ENCODE measurements at regions not wholly inside any gene's neighbourhood (a gene's known extent, or its start where the extent isn't known, plus 50 kb on each side); places are given as distances from the start of the nearest gene placed in this dataset.
A peak's percentile ranks its signal among the peaks of the same experiment; 100 is the strongest.

DNA sequence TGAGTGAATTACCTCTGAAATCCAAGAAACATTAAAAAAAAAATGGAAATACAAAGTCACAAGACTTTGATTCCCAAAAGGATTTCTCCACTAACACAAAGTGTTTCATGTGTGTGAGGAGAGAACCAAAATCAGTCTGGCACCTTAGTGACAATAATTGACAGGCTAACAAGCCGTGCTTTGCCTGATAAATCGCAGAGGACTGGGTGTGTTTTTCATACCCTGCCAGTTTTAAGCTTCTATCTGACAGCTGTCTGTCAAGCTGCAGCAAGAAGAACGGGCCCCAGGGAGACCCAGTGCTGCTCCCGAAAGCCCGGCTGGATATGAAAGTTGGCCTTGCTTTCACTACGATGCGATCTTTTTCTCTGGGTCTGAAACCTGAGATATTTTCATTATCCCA lies 101.6 kb upstream of the KCNK2 start:
- Histone ChIP-seq H3K9me3 (ENCODE audit: low read depth) (no peaks in the 10 kb centered on the region), H3K27me3 (no peaks in the 10 kb centered on the region), H3K4me1 (peaks cover 17% of the 10 kb centered on the region), H3K9ac (no peak overlapping the region), H3K27ac (no peak overlapping the region), H3K79me2 (ENCODE audit: low read depth) (no peaks in the 10 kb centered on the region), H2AFZ (replicated peaks) (no peak overlapping the region), H3K4me3 (no peak overlapping the region), H4K20me1 (ENCODE audit: low read depth) (no peaks in the 10 kb centered on the region), H3K4me2 (no peak overlapping the region), H3K36me3 (no peaks in the 10 kb centered on the region), H3F3A (ENCODE audit: low read depth) (peaks cover 4% of the 10 kb centered on the region)
- no peak overlapping the region for H3K4me3 Mint-ChIP-seq
- no peaks in the 10 kb centered on the region for H3K27me3 Mint-ChIP-seq (ENCODE audit: insufficient read depth, low read depth)
- peaks cover 6% of the 10 kb centered on the region for H3K9me3 Mint-ChIP-seq
- no peak for DNase-seq (ENCODE audit: low spot score)
- no peaks in the 10 kb centered on the region for H3K36me3 Mint-ChIP-seq
- H3K4me1 Mint-ChIP-seq: peaks cover 24% of the 10 kb centered on the region
- no peak for TF ChIP-seq EZH2phosphoT487 (IDR thresholded peaks at IDR 0.05)
- TF ChIP-seq, protein P1, sequence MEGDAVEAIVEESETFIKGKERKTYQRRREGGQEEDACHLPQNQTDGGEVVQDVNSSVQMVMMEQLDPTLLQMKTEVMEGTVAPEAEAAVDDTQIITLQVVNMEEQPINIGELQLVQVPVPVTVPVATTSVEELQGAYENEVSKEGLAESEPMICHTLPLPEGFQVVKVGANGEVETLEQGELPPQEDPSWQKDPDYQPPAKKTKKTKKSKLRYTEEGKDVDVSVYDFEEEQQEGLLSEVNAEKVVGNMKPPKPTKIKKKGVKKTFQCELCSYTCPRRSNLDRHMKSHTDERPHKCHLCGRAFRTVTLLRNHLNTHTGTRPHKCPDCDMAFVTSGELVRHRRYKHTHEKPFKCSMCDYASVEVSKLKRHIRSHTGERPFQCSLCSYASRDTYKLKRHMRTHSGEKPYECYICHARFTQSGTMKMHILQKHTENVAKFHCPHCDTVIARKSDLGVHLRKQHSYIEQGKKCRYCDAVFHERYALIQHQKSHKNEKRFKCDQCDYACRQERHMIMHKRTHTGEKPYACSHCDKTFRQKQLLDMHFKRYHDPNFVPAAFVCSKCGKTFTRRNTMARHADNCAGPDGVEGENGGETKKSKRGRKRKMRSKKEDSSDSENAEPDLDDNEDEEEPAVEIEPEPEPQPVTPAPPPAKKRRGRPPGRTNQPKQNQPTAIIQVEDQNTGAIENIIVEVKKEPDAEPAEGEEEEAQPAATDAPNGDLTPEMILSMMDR (IDR thresholded peaks at IDR 0.05): no peak
- no peak for TF ChIP-seq EZH2 (IDR thresholded peaks at IDR 0.05)
- no peak overlapping the region for H3K27ac Mint-ChIP-seq

DNA sequence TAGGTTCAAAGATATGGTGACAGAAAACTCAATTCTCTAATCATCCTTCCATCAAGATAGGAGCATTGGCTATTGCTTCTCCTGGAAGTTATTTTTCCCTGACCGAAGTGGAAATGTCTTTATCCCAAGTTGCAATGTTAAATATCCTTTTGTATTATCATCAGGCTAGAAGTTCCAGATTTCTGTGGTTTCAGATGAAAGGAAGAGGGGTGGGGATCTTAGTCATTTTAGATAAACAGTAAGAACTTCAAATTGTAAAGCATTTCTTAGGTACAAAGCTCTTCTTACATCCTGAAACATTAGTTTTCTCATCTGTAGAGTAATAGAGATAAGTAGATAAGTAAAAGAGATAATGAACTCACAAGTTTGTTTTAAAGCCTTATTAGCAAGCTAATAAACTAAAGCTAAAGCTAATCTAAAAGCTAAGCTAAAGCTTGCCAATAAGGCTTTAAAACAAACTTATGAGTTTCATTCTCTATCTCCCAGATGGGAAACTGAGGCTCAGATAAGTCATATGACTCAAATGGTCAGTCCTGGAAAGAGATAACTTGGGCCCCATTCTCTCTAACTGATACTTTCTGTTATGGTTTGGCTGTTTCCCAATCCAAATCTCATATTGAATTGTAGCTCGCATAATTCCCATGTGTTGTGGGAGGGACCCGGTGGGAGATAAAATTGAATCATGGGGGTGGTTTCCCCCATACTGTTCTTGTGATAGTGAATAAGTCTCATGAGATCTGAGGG lies 99.2 kb upstream of the KCNK2 start:
- H3K27me3 Mint-ChIP-seq (ENCODE audit: insufficient read depth, low read depth): no peaks in the 10 kb centered on the region
- H3K4me2 ChIP-seq: no peak overlapping the region
- no peak overlapping the region for H3K4me3 ChIP-seq

DNA sequence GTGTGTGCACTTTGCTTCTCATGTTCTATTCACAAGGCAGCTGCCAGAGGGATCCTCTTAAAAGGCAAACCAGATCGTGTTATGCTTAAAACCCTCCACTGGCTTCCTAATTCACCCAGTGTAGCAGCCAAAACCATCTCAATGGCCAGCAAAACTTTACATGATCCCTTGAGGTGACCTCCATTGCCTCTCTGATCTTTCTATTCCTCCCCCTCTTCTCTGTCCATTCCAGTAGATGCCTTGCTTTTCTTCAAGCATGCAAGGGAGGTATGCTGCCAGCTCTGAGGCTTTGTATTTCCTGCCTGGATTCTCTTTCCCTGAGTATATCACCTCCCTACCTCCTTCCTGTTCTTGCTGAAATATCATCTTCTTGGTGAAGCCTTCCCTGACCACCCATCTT lies 93.2 kb upstream of the KCNK2 start:
- no peak overlapping the region for H3K4me2 ChIP-seq
- no peaks in the 10 kb centered on the region for H3K27me3 Mint-ChIP-seq (ENCODE audit: insufficient read depth, low read depth)
- H3K4me3 Mint-ChIP-seq: no peak overlapping the region
- no peaks in the 10 kb centered on the region for H3K79me2 ChIP-seq (ENCODE audit: low read depth)
- peak overlapping the region; percentile 67 for H2AFZ ChIP-seq (replicated peaks)
- no peaks in the 10 kb centered on the region for H4K20me1 ChIP-seq (ENCODE audit: low read depth)
- H3K4me1 ChIP-seq: no peaks in the 10 kb centered on the region
- DNase-seq (ENCODE audit: low spot score): no peak
- H3K4me3 ChIP-seq: no peak overlapping the region
- no peak overlapping the region for H3K27ac ChIP-seq
- no peak overlapping the region for H3K27ac Mint-ChIP-seq
- TF ChIP-seq EZH2phosphoT487 (IDR thresholded peaks at IDR 0.05) (no peak), EZH2 (IDR thresholded peaks at IDR 0.05) (no peak)
- TF ChIP-seq, protein P1 (IDR thresholded peaks at IDR 0.05): no peak
- H3K36me3 Mint-ChIP-seq: no peaks in the 10 kb centered on the region
- no peaks in the 10 kb centered on the region for H3K9me3 ChIP-seq (ENCODE audit: low read depth)
- H3K4me1 Mint-ChIP-seq: no peaks in the 10 kb centered on the region
- no peaks in the 10 kb centered on the region for H3K27me3 ChIP-seq
- H3K9ac ChIP-seq: no peak overlapping the region
- no peaks in the 10 kb centered on the region for H3F3A ChIP-seq (ENCODE audit: low read depth)
- peaks cover 3% of the 10 kb centered on the region for H3K9me3 Mint-ChIP-seq
- H3K36me3 ChIP-seq: no peaks in the 10 kb centered on the region

More for the DNA sequence above, 99.2 kb upstream of the KCNK2 start:
- H3K9me3 Mint-ChIP-seq: peaks cover 8% of the 10 kb centered on the region
- no peaks in the 10 kb centered on the region for H3K36me3 Mint-ChIP-seq
- no peaks in the 10 kb centered on the region for H3K9me3 ChIP-seq (ENCODE audit: low read depth)
- H3K27ac Mint-ChIP-seq: no peak overlapping the region
- H3K36me3 ChIP-seq: no peaks in the 10 kb centered on the region
- H3K9ac ChIP-seq: no peak overlapping the region
- no peak for DNase-seq (ENCODE audit: low spot score)
- no peak overlapping the region for H2AFZ ChIP-seq (replicated peaks)
- no peaks in the 10 kb centered on the region for H3K4me1 ChIP-seq
- H3F3A ChIP-seq (ENCODE audit: low read depth): no peaks in the 10 kb centered on the region
- TF ChIP-seq, protein P1 (IDR thresholded peaks at IDR 0.05): no peak
- TF ChIP-seq EZH2phosphoT487 (IDR thresholded peaks at IDR 0.05) (no peak), EZH2 (IDR thresholded peaks at IDR 0.05) (no peak)
- no peaks in the 10 kb centered on the region for H3K27me3 ChIP-seq
- H4K20me1 ChIP-seq (ENCODE audit: low read depth): no peaks in the 10 kb centered on the region
- H3K4me1 Mint-ChIP-seq: peaks cover 10% of the 10 kb centered on the region
- no peaks in the 10 kb centered on the region for H3K79me2 ChIP-seq (ENCODE audit: low read depth)
- H3K4me3 Mint-ChIP-seq: no peak overlapping the region
- no peak overlapping the region for H3K27ac ChIP-seq
